Breast epithelium (tissue), 4 donors: ENCODE measurements at regions not wholly inside any gene's neighbourhood (a gene's known extent, or its start where the extent isn't known, plus 50 kb on each side); places are given as distances from the start of the nearest gene placed in this dataset.

Source experiments
- DNase-seq, 2 donors: peaks; one replicate each; pipeline ENCODE4 v3.0.0-alpha.2; 2019; ENCODE audit warnings: low spot score in 2 of 2
- H3K27ac ChIP-seq, 2 donors: fragments of 200-600 bp; sonication (generic) in 1 of 2; one replicate each; pipeline ENCODE4 v1.5.1; 2016 to 2019; ENCODE audit warnings: mild to moderate bottlenecking in 1 of 2
- H3K27me3 ChIP-seq, 2 donors: fragments of 200-600 bp; sonication (generic) in 1 of 2; one replicate each; pipeline versions ENCODE4 v1.5.1 to v1.6.0; 2017 to 2019; ENCODE audit warnings: control low read depth in 1 of 2, mild to moderate bottlenecking in 1 of 2
- H3K36me3 ChIP-seq: fragments of 200-600 bp; one replicate; pipeline ENCODE4 v1.5.1; 2019
- H3K4me1 ChIP-seq, 2 donors: fragments of 200-600 bp; sonication (generic); one replicate each; pipeline ENCODE4 v1.5.1; 2016 to 2019; ENCODE audit warnings: control low read depth in 1 of 2
- H3K4me3 ChIP-seq, 3 donors: fragments of 200-600 bp; sonication (generic); 1 replicate in 2 of 3; 2 replicates in 1 of 3; pipeline ENCODE4 v1.5.1; 2016 to 2019; ENCODE audit warnings: mild to moderate bottlenecking in 3 of 3, moderate library complexity in 2 of 3
- H3K9me3 ChIP-seq, 2 donors: fragments of 200-600 bp; sonication (generic) in 1 of 2; one replicate each; pipeline ENCODE4 v1.5.1; 2016 to 2019; ENCODE audit warnings: control low read depth in 1 of 2
- CTCF ChIP-seq, 3 donors: fragments of 450-650 bp; IDR thresholded peaks; one replicate each; pipeline ENCODE4 v1.5.1; 2016 to 2017; ENCODE audit warnings: antibody characterized with exemption in 3 of 3, mild to moderate bottlenecking in 3 of 3, moderate library complexity in 3 of 3
- POLR2A ChIP-seq: fragments of 450-650 bp; IDR thresholded peaks from one replicate; pipeline ENCODE4 v1.6.1; 2016; ENCODE audit warnings: antibody characterized with exemption, mild to moderate bottlenecking, moderate library complexity
- POLR2AphosphoS5 ChIP-seq, 3 donors: sonication (generic); formaldehyde crosslinking; IDR thresholded peaks; one replicate each; pipeline ENCODE4 v1.6.1; 2017; ENCODE audit warnings: antibody characterized with exemption in 3 of 3
- intact Hi-C: fragments of 100-400 bp; cut with DNase I; formaldehyde crosslinking; loops from one replicate; pipeline ENCODE4 v1.15.1; 2023; ENCODE audit warnings: low total_unique reads

GRCh38 chr2:155215037-155215707, 516.7 kb downstream of the KCNJ3 start:
- DNase-seq = no peak
- H3K36me3 ChIP-seq = no peaks in the 10 kb centered on the region
- H3K9me3 ChIP-seq = no peaks in the 10 kb centered on the region
- no peaks in the 10 kb centered on the region for H3K27me3 ChIP-seq
- no peak for TF ChIP-seq CTCF (IDR thresholded peaks at IDR 0.05)
- TF ChIP-seq POLR2AphosphoS5 (IDR thresholded peaks at IDR 0.05) = no peak
- TF ChIP-seq POLR2A = no peak
- H3K4me3 ChIP-seq = no peak overlapping the region
- H3K4me1 ChIP-seq = no peaks in the 10 kb centered on the region
- intact Hi-C loops = no loop called here
- no peak overlapping the region for H3K27ac ChIP-seq

GRCh38 chr2:155209696-155210450, 511.4 kb downstream of the KCNJ3 start:
- no peak for DNase-seq
- Histone ChIP-seq H3K4me1 (no peaks in the 10 kb centered on the region), H3K4me3 (no peak overlapping the region), H3K27me3 (no peaks in the 10 kb centered on the region), H3K36me3 (no peaks in the 10 kb centered on the region), H3K9me3 (no peaks in the 10 kb centered on the region), H3K27ac (no peak overlapping the region)
- no peak for TF ChIP-seq POLR2A
- no peak for TF ChIP-seq POLR2AphosphoS5 (IDR thresholded peaks at IDR 0.05)
- no peak for TF ChIP-seq CTCF (IDR thresholded peaks at IDR 0.05)
- intact Hi-C loops = no loop called here

- no peaks in the 10 kb centered on the region for H3K9me3 ChIP-seq
- no peaks in the 10 kb centered on the region for H3K27me3 ChIP-seq
- no peak overlapping the region for H3K4me3 ChIP-seq
- no peak overlapping the region for H3K27ac ChIP-seq
- no peak for DNase-seq
- no peaks in the 10 kb centered on the region for H3K4me1 ChIP-seq
- intact Hi-C loops = no loop called here
- H3K36me3 ChIP-seq = no peaks in the 10 kb centered on the region
- no peak for TF ChIP-seq POLR2A
- no peak for TF ChIP-seq CTCF (IDR thresholded peaks at IDR 0.05)
- TF ChIP-seq POLR2AphosphoS5 (IDR thresholded peaks at IDR 0.05) = no peak
These were observed 504.7 kb downstream of the KCNJ3 start for GRCh38 chr2:155203178-155203577.

GRCh38 chr2:155200753-155201152, 502.3 kb downstream of the KCNJ3 start:
- no peak for DNase-seq
- no peaks in the 10 kb centered on the region for H3K27me3 ChIP-seq
- H3K27ac ChIP-seq = no peak overlapping the region
- H3K4me3 ChIP-seq = no peak overlapping the region
- intact Hi-C loops = no loop called here
- H3K4me1 ChIP-seq = no peaks in the 10 kb centered on the region
- no peaks in the 10 kb centered on the region for H3K9me3 ChIP-seq
- no peaks in the 10 kb centered on the region for H3K36me3 ChIP-seq
- TF ChIP-seq CTCF (IDR thresholded peaks at IDR 0.05) = no peak
- no peak for TF ChIP-seq POLR2A
- no peak for TF ChIP-seq POLR2AphosphoS5 (IDR thresholded peaks at IDR 0.05)

GRCh38 chr2:155190342-155190741, 491.8 kb downstream of the KCNJ3 start:
- H3K27ac ChIP-seq = no peak overlapping the region
- intact Hi-C loops = no loop called here
- DNase-seq = no peak
- H3K36me3 ChIP-seq = no peaks in the 10 kb centered on the region
- no peak overlapping the region for H3K4me3 ChIP-seq
- TF ChIP-seq CTCF (IDR thresholded peaks at IDR 0.05) = no peak
- no peak for TF ChIP-seq POLR2AphosphoS5 (IDR thresholded peaks at IDR 0.05)
- TF ChIP-seq POLR2A = no peak
- no peaks in the 10 kb centered on the region for H3K27me3 ChIP-seq
- H3K9me3 ChIP-seq = no peaks in the 10 kb centered on the region
- H3K4me1 ChIP-seq = no peaks in the 10 kb centered on the region
